GM12872 (cell line): ENCODE measurements at regions not wholly inside any gene's neighbourhood (a gene's known extent, or its start where the extent isn't known, plus 50 kb on each side); places are given as distances from the start of the nearest gene placed in this dataset.
A peak's percentile ranks its signal among the peaks of the same experiment; 100 is the strongest.

Experiments
- CTCF ChIP-seq: IDR thresholded peaks from 3 replicates; pipeline ENCODE4 v1.5.1; 2011; ENCODE audit warnings: low read depth, mild to moderate bottlenecking, low read length, moderate library complexity; ENCODE audit not compliant: insufficient read depth

GRCh38 chr7:25718596-25718995, 433.4 kb upstream of the NFE2L3 start:
- TF ChIP-seq CTCF = no peak

GRCh38 chr7:25719190-25719896, 432.7 kb upstream of the NFE2L3 start:
- no peak for TF ChIP-seq CTCF

GRCh38 chr7:25720427-25720826, 431.6 kb upstream of the NFE2L3 start:
- TF ChIP-seq CTCF = peak; percentile 57

- no peak for TF ChIP-seq CTCF
These were observed 429.1 kb upstream of the NFE2L3 start for GRCh38 chr7:25722856-25723255.

- TF ChIP-seq CTCF = no peak
These were observed 426.5 kb upstream of the NFE2L3 start for GRCh38 chr7:25725451-25725850.

GRCh38 chr7:25726170-25726780, 425.7 kb upstream of the NFE2L3 start:
- no peak for TF ChIP-seq CTCF

GRCh38 chr7:25726781-25727311, 425.2 kb upstream of the NFE2L3 start:
- TF ChIP-seq CTCF = no peak
